ENCODE measurements at regions not wholly inside any gene's neighbourhood (a gene's known extent, or its start where the extent isn't known, plus 50 kb on each side); places are given as distances from the start of the nearest gene placed in this dataset.

DNA sequence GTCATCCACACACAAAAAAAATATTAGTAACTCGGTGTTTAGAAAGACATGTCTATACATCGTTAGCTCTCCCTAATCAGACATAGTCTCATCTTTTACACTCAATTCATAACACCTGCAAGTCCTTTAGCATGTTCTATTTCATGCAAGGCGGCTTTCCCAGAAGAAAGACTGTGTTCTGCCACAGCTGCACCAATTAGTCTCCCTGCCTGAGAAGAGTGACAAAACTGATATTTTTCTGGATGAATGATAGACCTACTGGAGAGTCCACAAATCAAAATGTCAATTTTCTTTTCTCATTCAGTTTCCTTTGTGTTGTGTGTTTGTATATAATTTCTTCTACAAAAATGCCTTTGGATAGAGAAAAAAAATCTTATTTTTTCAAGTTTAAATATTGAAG lies 435.8 kb upstream of the EPHA3 start:
- no peak for TF ChIP-seq FOXM1 (IDR thresholded peaks at IDR 0.05; ENCODE audit: borderline replicate concordance, low read depth)
- TF ChIP-seq YY1 (IDR thresholded peaks at IDR 0.05; ENCODE audit: low read depth) = no peak
- TF ChIP-seq NFIC (IDR thresholded peaks at IDR 0.05) = no peak
- TF ChIP-seq RAD21 (IDR thresholded peaks at IDR 0.05; ENCODE audit: low read depth) = no peak
- TF ChIP-seq, protein P1, sequence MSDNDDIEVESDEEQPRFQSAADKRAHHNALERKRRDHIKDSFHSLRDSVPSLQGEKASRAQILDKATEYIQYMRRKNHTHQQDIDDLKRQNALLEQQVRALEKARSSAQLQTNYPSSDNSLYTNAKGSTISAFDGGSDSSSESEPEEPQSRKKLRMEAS (IDR thresholded peaks at IDR 0.05) = no peak
- no peak for TF ChIP-seq EGR1 (IDR thresholded peaks at IDR 0.05)
- no peak for TF ChIP-seq TEAD4 (IDR thresholded peaks at IDR 0.05)
